HG02938 (cell line): ENCODE measurements at regions not wholly inside any gene's neighbourhood (a gene's known extent, or its start where the extent isn't known, plus 50 kb on each side); places are given as distances from the start of the nearest gene placed in this dataset.
"Not testable (repeated sequence)": the region's sequence is repeated elsewhere in the genome, so short reads cannot be mapped to it uniquely, and the experiment has no call there.

Source experiments
- ATAC-seq: cut with Tn5 transposase; IDR thresholded peaks from one replicate; pipeline ENCODE4 v1.9.1; 2021; ENCODE audit warnings: mild to moderate bottlenecking, moderate library complexity; ENCODE audit not compliant: unreplicated experiment

GRCh38 chr9:41771693-41772092, 357.5 kb downstream of the CNTNAP3B start:
- ATAC-seq, result not testable (repeated sequence)

GRCh38 chr9:41754822-41755221, 374.4 kb downstream of the CNTNAP3B start:
- not testable (repeated sequence) for ATAC-seq

- not testable (repeated sequence) for ATAC-seq
Measured at GRCh38 chr9:41754403-41754802, 374.8 kb downstream of the CNTNAP3B start.

GRCh38 chr9:41741897-41742296, 387.3 kb downstream of the CNTNAP3B start:
- ATAC-seq, result not testable (repeated sequence)

GRCh38 chr9:41741173-41741572, 388.1 kb downstream of the CNTNAP3B start:
- not testable (repeated sequence) for ATAC-seq

- not testable (repeated sequence) for ATAC-seq
Measured at GRCh38 chr9:41738681-41739080, 390.5 kb downstream of the CNTNAP3B start.

GRCh38 chr9:41699190-41699589, 430.0 kb downstream of the CNTNAP3B start:
- ATAC-seq, result not testable (repeated sequence)

GRCh38 chr9:41697080-41697479, 432.1 kb downstream of the CNTNAP3B start:
- ATAC-seq, result not testable (repeated sequence)

GRCh38 chr9:41679312-41679711, 449.9 kb downstream of the CNTNAP3B start:
- not testable (repeated sequence) for ATAC-seq

- not testable (repeated sequence) for ATAC-seq
Measured at GRCh38 chr9:41663497-41664036, 465.7 kb downstream of the CNTNAP3B start.

- not testable (repeated sequence) for ATAC-seq
Measured at GRCh38 chr9:41658706-41659105, 469.6 kb upstream of the ZNG1F start.

- ATAC-seq, result not testable (repeated sequence)
Measured at GRCh38 chr9:41658116-41658515, 469.0 kb upstream of the ZNG1F start.

GRCh38 chr9:41657141-41657540, 468.0 kb upstream of the ZNG1F start:
- ATAC-seq, result not testable (repeated sequence)

GRCh38 chr9:41655071-41655554, 466.0 kb upstream of the ZNG1F start:
- ATAC-seq, result not testable (repeated sequence)

- not testable (repeated sequence) for ATAC-seq
Measured at GRCh38 chr9:41654349-41654748, 465.2 kb upstream of the ZNG1F start.

- ATAC-seq, result not testable (repeated sequence)
Measured at GRCh38 chr9:41653560-41654340, 464.6 kb upstream of the ZNG1F start.

GRCh38 chr9:41652800-41653199, 463.7 kb upstream of the ZNG1F start:
- not testable (repeated sequence) for ATAC-seq

- ATAC-seq, result not testable (repeated sequence)
Measured at GRCh38 chr9:41652100-41652713, 463.1 kb upstream of the ZNG1F start.

- not testable (repeated sequence) for ATAC-seq
Measured at GRCh38 chr9:41650086-41650485, 461.0 kb upstream of the ZNG1F start.

- ATAC-seq, result not testable (repeated sequence)
Measured at GRCh38 chr9:41648564-41648963, 459.4 kb upstream of the ZNG1F start.

GRCh38 chr9:41646246-41646645, 457.1 kb upstream of the ZNG1F start:
- ATAC-seq, result not testable (repeated sequence)
